NCI-H1417 (cell line): ENCODE measurements at regions not wholly inside any gene's neighbourhood (a gene's known extent, or its start where the extent isn't known, plus 50 kb on each side); places are given as distances from the start of the nearest gene placed in this dataset.

Experiments used
- DNase-seq, 3 experiments: peaks; one replicate each; lab custom pipeline; 2025; lab: John Stamatoyannopoulos, UW

- peak in 2 of 3 experiments; percentile 64 to 91 for DNase-seq
These were observed 159.2 kb downstream of the RPS12 start for GRCh38 chr6:132973514-132973993.

- DNase-seq = no peak
These were observed 159.8 kb downstream of the RPS12 start for GRCh38 chr6:132974122-132974521.

GRCh38 chr6:132977413-132977812 is 163.0 kb downstream of the RPS12 start:
- DNase-seq = no peak

- no peak for DNase-seq
These were observed 164.3 kb downstream of the RPS12 start for GRCh38 chr6:132978685-132979084.

GRCh38 chr6:132993738-132994137 is 179.4 kb downstream of the RPS12 start:
- no peak for DNase-seq

GRCh38 chr6:132995009-132995408 is 180.6 kb downstream of the RPS12 start:
- DNase-seq = no peak

GRCh38 chr6:132995432-132995831 is 181.1 kb downstream of the RPS12 start:
- no peak for DNase-seq

GRCh38 chr6:132998418-132998817 is 184.0 kb downstream of the RPS12 start:
- DNase-seq = no peak

- DNase-seq = no peak
These were observed 186.7 kb downstream of the RPS12 start for GRCh38 chr6:133001040-133001565.

GRCh38 chr6:133004304-133004884 is 190.0 kb downstream of the RPS12 start:
- DNase-seq = no peak

GRCh38 chr6:133012774-133013173 is 198.4 kb downstream of the RPS12 start:
- DNase-seq = no peak

GRCh38 chr6:133016631-133017030 is 202.3 kb downstream of the RPS12 start:
- DNase-seq = no peak

- no peak for DNase-seq
These were observed 203.2 kb downstream of the RPS12 start for GRCh38 chr6:133017581-133017980.

GRCh38 chr6:133026705-133027104 is 212.3 kb downstream of the RPS12 start:
- no peak for DNase-seq

GRCh38 chr6:133033263-133033662 is 207.9 kb upstream of the EYA4 start:
- DNase-seq = no peak

- no peak for DNase-seq
These were observed 206.5 kb upstream of the EYA4 start for GRCh38 chr6:133034509-133035206.

- DNase-seq = peak in 2 of 3 experiments; percentile 10 to 42
These were observed 200.9 kb upstream of the EYA4 start for GRCh38 chr6:133040094-133040802.

GRCh38 chr6:133040803-133041419 is 200.2 kb upstream of the EYA4 start:
- peak in 2 of 3 experiments; percentile 27 to 66 for DNase-seq

- no peak for DNase-seq
These were observed 198.5 kb upstream of the EYA4 start for GRCh38 chr6:133042550-133043120.

- no peak for DNase-seq
These were observed 194.6 kb upstream of the EYA4 start for GRCh38 chr6:133046576-133046975.

- DNase-seq = no peak
These were observed 194.0 kb upstream of the EYA4 start for GRCh38 chr6:133047065-133047665.

- no peak for DNase-seq
These were observed 193.5 kb upstream of the EYA4 start for GRCh38 chr6:133047706-133048105.
